ENCODE measurements at regions not wholly inside any gene's neighbourhood (a gene's known extent, or its start where the extent isn't known, plus 50 kb on each side); places are given as distances from the start of the nearest gene placed in this dataset.
"Not testable (repeated sequence)": the region's sequence is repeated elsewhere in the genome, so short reads cannot be mapped to it uniquely, and the experiment has no call there.

- Histone ChIP-seq H3K4me3 (no peak overlapping the region), H3K27ac (no peak overlapping the region)
- TF ChIP-seq CTCF (IDR thresholded peaks at IDR 0.05) = no peak
- no peak for DNase-seq (ENCODE audit: low spot score)
Measured at GRCh38 chrX:40887476-40887875, 152.1 kb upstream of the MED14 start.

GRCh38 chrX:40891798-40892197 is 156.5 kb upstream of the MED14 start:
- no peak for TF ChIP-seq CTCF (IDR thresholded peaks at IDR 0.05)
- no peak for DNase-seq (ENCODE audit: low spot score)
- Histone ChIP-seq H3K4me3 (no peak overlapping the region), H3K27ac (no peak overlapping the region)

- no peak for DNase-seq (ENCODE audit: low spot score)
- H3K27ac ChIP-seq = no peak overlapping the region
- no peak overlapping the region for H3K4me3 ChIP-seq
- TF ChIP-seq CTCF (IDR thresholded peaks at IDR 0.05) = no peak
Measured at GRCh38 chrX:40893251-40893910, 158.0 kb upstream of the MED14 start.

- TF ChIP-seq CTCF (IDR thresholded peaks at IDR 0.05) = no peak
- no peak for DNase-seq (ENCODE audit: low spot score)
- H3K4me3 ChIP-seq = no peak overlapping the region
Measured at GRCh38 chrX:40895246-40895645, 159.9 kb upstream of the MED14 start.

GRCh38 chrX:40897718-40898270 is 162.5 kb upstream of the MED14 start:
- Histone ChIP-seq H3K4me3 (no peak overlapping the region), H3K27ac (no peak overlapping the region)
- TF ChIP-seq CTCF (IDR thresholded peaks at IDR 0.05) = no peak
- DNase-seq (ENCODE audit: low spot score) = no peak

More at GRCh38 chrX:40895246-40895645, 159.9 kb upstream of the MED14 start:
- H3K27ac ChIP-seq = no peak overlapping the region

GRCh38 chrX:40904739-40905138 is 169.4 kb upstream of the MED14 start:
- H3K4me3 ChIP-seq; DNase-seq (ENCODE audit: low spot score); H3K27ac ChIP-seq: not testable (repeated sequence)

GRCh38 chrX:40908026-40908425 is 172.7 kb upstream of the MED14 start:
- no peak overlapping the region for H3K27ac ChIP-seq
- no peak for DNase-seq (ENCODE audit: low spot score)
- no peak overlapping the region for H3K4me3 ChIP-seq
- no peak for TF ChIP-seq CTCF (IDR thresholded peaks at IDR 0.05)
